ENCODE measurements at regions not wholly inside any gene's neighbourhood (a gene's known extent, or its start where the extent isn't known, plus 50 kb on each side); places are given as distances from the start of the nearest gene placed in this dataset.

GRCh38 chr13:56424246-56424645 is 716.5 kb upstream of the PRR20A start (continued):
- TF ChIP-seq CTCF (IDR thresholded peaks at IDR 0.05) (no peak), ESRRA (CRISPR knock-in tag; IDR thresholded peaks at IDR 0.05; ENCODE audit: borderline replicate concordance) (no peak), MXD4 (CRISPR knock-in tag; IDR thresholded peaks at IDR 0.05; ENCODE audit: borderline replicate concordance) (no peak), MAX (CRISPR knock-in tag; IDR thresholded peaks at IDR 0.05) (no peak), FOXJ3 (CRISPR knock-in tag; IDR thresholded peaks at IDR 0.05; ENCODE audit: borderline replicate concordance) (no peak), KAT7 (CRISPR knock-in tag; IDR thresholded peaks at IDR 0.05; ENCODE audit: borderline replicate concordance) (no peak), ATF2 (CRISPR knock-in tag; IDR thresholded peaks at IDR 0.05; ENCODE audit: borderline replicate concordance, low read depth) (no peak), MLX (CRISPR knock-in tag; IDR thresholded peaks at IDR 0.05) (no peak), TEAD1 (CRISPR knock-in tag; IDR thresholded peaks at IDR 0.05) (no peak)
- TF ChIP-seq, protein P1, sequence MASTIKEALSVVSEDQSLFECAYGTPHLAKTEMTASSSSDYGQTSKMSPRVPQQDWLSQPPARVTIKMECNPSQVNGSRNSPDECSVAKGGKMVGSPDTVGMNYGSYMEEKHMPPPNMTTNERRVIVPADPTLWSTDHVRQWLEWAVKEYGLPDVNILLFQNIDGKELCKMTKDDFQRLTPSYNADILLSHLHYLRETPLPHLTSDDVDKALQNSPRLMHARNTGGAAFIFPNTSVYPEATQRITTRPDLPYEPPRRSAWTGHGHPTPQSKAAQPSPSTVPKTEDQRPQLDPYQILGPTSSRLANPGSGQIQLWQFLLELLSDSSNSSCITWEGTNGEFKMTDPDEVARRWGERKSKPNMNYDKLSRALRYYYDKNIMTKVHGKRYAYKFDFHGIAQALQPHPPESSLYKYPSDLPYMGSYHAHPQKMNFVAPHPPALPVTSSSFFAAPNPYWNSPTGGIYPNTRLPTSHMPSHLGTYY (CRISPR knock-in tag; IDR thresholded peaks at IDR 0.05): no peak
- TF ChIP-seq, protein P2, sequence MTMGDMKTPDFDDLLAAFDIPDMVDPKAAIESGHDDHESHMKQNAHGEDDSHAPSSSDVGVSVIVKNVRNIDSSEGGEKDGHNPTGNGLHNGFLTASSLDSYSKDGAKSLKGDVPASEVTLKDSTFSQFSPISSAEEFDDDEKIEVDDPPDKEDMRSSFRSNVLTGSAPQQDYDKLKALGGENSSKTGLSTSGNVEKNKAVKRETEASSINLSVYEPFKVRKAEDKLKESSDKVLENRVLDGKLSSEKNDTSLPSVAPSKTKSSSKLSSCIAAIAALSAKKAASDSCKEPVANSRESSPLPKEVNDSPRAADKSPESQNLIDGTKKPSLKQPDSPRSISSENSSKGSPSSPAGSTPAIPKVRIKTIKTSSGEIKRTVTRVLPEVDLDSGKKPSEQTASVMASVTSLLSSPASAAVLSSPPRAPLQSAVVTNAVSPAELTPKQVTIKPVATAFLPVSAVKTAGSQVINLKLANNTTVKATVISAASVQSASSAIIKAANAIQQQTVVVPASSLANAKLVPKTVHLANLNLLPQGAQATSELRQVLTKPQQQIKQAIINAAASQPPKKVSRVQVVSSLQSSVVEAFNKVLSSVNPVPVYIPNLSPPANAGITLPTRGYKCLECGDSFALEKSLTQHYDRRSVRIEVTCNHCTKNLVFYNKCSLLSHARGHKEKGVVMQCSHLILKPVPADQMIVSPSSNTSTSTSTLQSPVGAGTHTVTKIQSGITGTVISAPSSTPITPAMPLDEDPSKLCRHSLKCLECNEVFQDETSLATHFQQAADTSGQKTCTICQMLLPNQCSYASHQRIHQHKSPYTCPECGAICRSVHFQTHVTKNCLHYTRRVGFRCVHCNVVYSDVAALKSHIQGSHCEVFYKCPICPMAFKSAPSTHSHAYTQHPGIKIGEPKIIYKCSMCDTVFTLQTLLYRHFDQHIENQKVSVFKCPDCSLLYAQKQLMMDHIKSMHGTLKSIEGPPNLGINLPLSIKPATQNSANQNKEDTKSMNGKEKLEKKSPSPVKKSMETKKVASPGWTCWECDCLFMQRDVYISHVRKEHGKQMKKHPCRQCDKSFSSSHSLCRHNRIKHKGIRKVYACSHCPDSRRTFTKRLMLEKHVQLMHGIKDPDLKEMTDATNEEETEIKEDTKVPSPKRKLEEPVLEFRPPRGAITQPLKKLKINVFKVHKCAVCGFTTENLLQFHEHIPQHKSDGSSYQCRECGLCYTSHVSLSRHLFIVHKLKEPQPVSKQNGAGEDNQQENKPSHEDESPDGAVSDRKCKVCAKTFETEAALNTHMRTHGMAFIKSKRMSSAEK (CRISPR knock-in tag; IDR thresholded peaks at IDR 0.05; ENCODE audit: borderline replicate concordance): no peak

GRCh38 chr13:56457535-56458190 is 683.1 kb upstream of the PRR20A start:
- no peak for TF ChIP-seq SOX15 (CRISPR knock-in tag; IDR thresholded peaks at IDR 0.05)
- TF ChIP-seq SMAD3 (CRISPR knock-in tag; IDR thresholded peaks at IDR 0.05; ENCODE audit: borderline replicate concordance): no peak
- TF ChIP-seq FOXP1 (CRISPR knock-in tag; IDR thresholded peaks at IDR 0.05; ENCODE audit: borderline replicate concordance): no peak
- TF ChIP-seq ZBTB21 (CRISPR knock-in tag; IDR thresholded peaks at IDR 0.05; ENCODE audit: borderline replicate concordance): no peak
- no peak for TF ChIP-seq PREB (CRISPR knock-in tag; IDR thresholded peaks at IDR 0.05; ENCODE audit: borderline replicate concordance)
- no peak for TF ChIP-seq ELF4 (CRISPR knock-in tag; IDR thresholded peaks at IDR 0.05; ENCODE audit: low read depth)
- no peak for TF ChIP-seq MAX (CRISPR knock-in tag; IDR thresholded peaks at IDR 0.05)
- CTCF ChIA-PET: no interaction called here
- H3K36me3 Mint-ChIP-seq: no peaks in the 10 kb centered on the region
- POLR2A ChIA-PET: no interaction called here
- H3K27me3 Mint-ChIP-seq (ENCODE audit: low read depth): no peaks in the 10 kb centered on the region; the same call in 1 of the 2 replicates
- H3K4me1 Mint-ChIP-seq: no peaks in the 10 kb centered on the region
- H3K9me3 Mint-ChIP-seq: peaks cover 24% of the 10 kb centered on the region
- ATAC-seq: no peak
- no peak for DNase-seq (ENCODE audit: low spot score)
- no peak overlapping the region for H3K4me3 Mint-ChIP-seq
- H3K27ac Mint-ChIP-seq: no peak overlapping the region
